Esophagus squamous epithelium (tissue), 5 donors: ENCODE measurements at regions not wholly inside any gene's neighbourhood (a gene's known extent, or its start where the extent isn't known, plus 50 kb on each side); places are given as distances from the start of the nearest gene placed in this dataset.
"Not testable (repeated sequence)": the region's sequence is repeated elsewhere in the genome, so short reads cannot be mapped to it uniquely, and the experiment has no call there.

Experiments used
- DNase-seq: peaks from one replicate; lab custom pipeline; 2025; lab: John Stamatoyannopoulos, UW
- H3K27ac ChIP-seq, 4 donors: fragments of 200-600 bp; sonication (generic); one replicate each; pipeline ENCODE4 v1.5.1; 2016 to 2019; ENCODE audit warnings: mild to moderate bottlenecking in 1 of 4
- H3K27me3 ChIP-seq, 4 donors: fragments of 200-600 bp; sonication (generic); 1 replicate in 3 of 4; 2 replicates in 1 of 4; pipeline versions ENCODE4 v1.5.1 to v1.6.0; 2017 to 2021; ENCODE audit warnings: antibody characterized with exemption in 1 of 4
- H3K36me3 ChIP-seq, 3 donors: fragments of 200-600 bp; sonication (generic); one replicate each; pipeline ENCODE4 v1.5.1; 2016 to 2019
- H3K4me1 ChIP-seq, 3 donors: fragments of 200-600 bp; sonication (generic); one replicate each; pipeline ENCODE4 v1.5.1; 2017 to 2019
- H3K4me3 ChIP-seq, 4 donors: fragments of 200-600 bp; sonication (generic); 1 replicate in 3 of 4; 2 replicates in 1 of 4; pipeline ENCODE4 v1.5.1; 2016 to 2019; ENCODE audit warnings: mild to moderate bottlenecking in 2 of 4, moderate library complexity in 1 of 4
- H3K9me3 ChIP-seq, 3 donors: fragments of 200-600 bp; sonication (generic); one replicate each; pipeline ENCODE4 v1.5.1; 2016 to 2019
- CTCF ChIP-seq, 6 experiments: fragments of 450-650 bp in 4 of 6; fragments of 200-600 bp in 2 of 6; sonication (generic) in 2 of 6; IDR thresholded peaks; one replicate each; pipeline ENCODE4 v1.5.1; 2016 to 2019; ENCODE audit warnings: antibody characterized with exemption in 6 of 6, mild to moderate bottlenecking in 4 of 6, moderate library complexity in 4 of 6
- POLR2A ChIP-seq, 4 donors: fragments of 450-650 bp; IDR thresholded peaks; one replicate each; pipeline ENCODE4 v1.6.1; 2017; ENCODE audit warnings: antibody characterized with exemption in 4 of 4, mild to moderate bottlenecking in 4 of 4, moderate library complexity in 3 of 4
- WGBS, 2 donors: methylation state at CpG; one replicate each; pipeline ENCODE4 v1.1.5; 2018; 5-methylcytosine and 5-hydroxymethylcytosine counted together
- intact Hi-C: fragments of 100-400 bp; cut with DNase I; formaldehyde crosslinking; loops from one replicate; pipeline ENCODE4 v1.15.0; 2022
- donor health status: DM: yes; HTN: yes; CAD: no.

- DNase-seq: no peak
- H3K36me3 ChIP-seq: no peaks in the 10 kb centered on the region
- WGBS, 2 donors: 51 to 62% methylated on average over 3 to 4 of the region's 7 CpGs
- H3K4me1 ChIP-seq: no peaks in the 10 kb centered on the region
- intact Hi-C loops: no loop called here
- H3K4me3 ChIP-seq: no peak overlapping the region
- no peak overlapping the region for H3K27ac ChIP-seq
- H3K9me3 ChIP-seq: no peaks in the 10 kb centered on the region
- no peaks in the 10 kb centered on the region for H3K27me3 ChIP-seq
- TF ChIP-seq CTCF (IDR thresholded peaks at IDR 0.05): no peak
- TF ChIP-seq POLR2A (IDR thresholded peaks at IDR 0.05): no peak
Measured at GRCh38 chr18:76275727-76276313, 219.2 kb downstream of the ZNF516 start.

GRCh38 chr18:76274468-76275289 is 220.4 kb downstream of the ZNF516 start:
- H3K27me3 ChIP-seq: no peaks in the 10 kb centered on the region
- intact Hi-C loops: no loop called here
- no peaks in the 10 kb centered on the region for H3K4me1 ChIP-seq
- H3K27ac ChIP-seq: no peak overlapping the region
- TF ChIP-seq CTCF (IDR thresholded peaks at IDR 0.05): no peak
- no peak for TF ChIP-seq POLR2A (IDR thresholded peaks at IDR 0.05)
- DNase-seq: no peak
- 52 to 77% methylated on average over 11 to 19 of the region's 19 CpGs for WGBS, 2 donors
- no peak overlapping the region for H3K4me3 ChIP-seq
- H3K36me3 ChIP-seq: no peaks in the 10 kb centered on the region
- H3K9me3 ChIP-seq: no peaks in the 10 kb centered on the region

GRCh38 chr18:76273956-76274355 is 221.1 kb downstream of the ZNF516 start:
- Histone ChIP-seq H3K4me3 (no peak overlapping the region), H3K36me3 (no peaks in the 10 kb centered on the region), H3K9me3 (no peaks in the 10 kb centered on the region), H3K27ac (no peak overlapping the region), H3K27me3 (no peaks in the 10 kb centered on the region), H3K4me1 (no peaks in the 10 kb centered on the region)
- TF ChIP-seq CTCF (IDR thresholded peaks at IDR 0.05) (no peak), POLR2A (IDR thresholded peaks at IDR 0.05) (no peak)
- DNase-seq: no peak
- intact Hi-C loops: no loop called here
- WGBS, 2 donors: 78 to 85% methylated on average over 3 to 5 of the region's 6 CpGs

GRCh38 chr18:76273036-76273545 is 222.0 kb downstream of the ZNF516 start:
- no peak overlapping the region for H3K4me3 ChIP-seq
- no peak for DNase-seq
- no peaks in the 10 kb centered on the region for H3K4me1 ChIP-seq
- H3K27ac ChIP-seq: no peak overlapping the region
- intact Hi-C loops: no loop called here
- TF ChIP-seq POLR2A (IDR thresholded peaks at IDR 0.05): no peak
- no peak for TF ChIP-seq CTCF (IDR thresholded peaks at IDR 0.05)
- H3K9me3 ChIP-seq: no peaks in the 10 kb centered on the region
- no peaks in the 10 kb centered on the region for H3K36me3 ChIP-seq
- WGBS, 2 donors: 87 to 93% methylated on average over 20 to 23 of the region's 23 CpGs
- no peaks in the 10 kb centered on the region for H3K27me3 ChIP-seq

- H3K36me3 ChIP-seq, H3K9me3 ChIP-seq, H3K4me3 ChIP-seq, H3K27me3 ChIP-seq, DNase-seq, H3K27ac ChIP-seq, intact Hi-C loops: not testable (repeated sequence)
- WGBS, 2 donors: 84 to 90% methylated on average over 6 of the region's 6 CpGs
- H3K4me1 ChIP-seq: peaks cover 0 to 34% (median 18%) of the 10 kb centered on the region in 3 donors
Measured at GRCh38 chr18:76267423-76267822, 227.6 kb downstream of the ZNF516 start.
